Thyroid gland (tissue), 4 donors: ENCODE measurements at regions not wholly inside any gene's neighbourhood (a gene's known extent, or its start where the extent isn't known, plus 50 kb on each side); places are given as distances from the start of the nearest gene placed in this dataset.

ENCODE experiments used
- CTCF ChIP-seq, 6 experiments: fragments of 200-600 bp in 3 of 6; fragments of 450-650 bp in 3 of 6; sonication (generic) in 3 of 6; IDR thresholded peaks; one replicate each; pipeline ENCODE4 v1.5.1; 2016 to 2019; ENCODE audit warnings: antibody characterized with exemption in 6 of 6, mild to moderate bottlenecking in 2 of 6, inconsistent platforms in 1 of 6, moderate library complexity in 1 of 6
- POLR2A ChIP-seq, 2 donors: fragments of 450-650 bp; IDR thresholded peaks; one replicate each; pipeline ENCODE4 v1.6.1; 2017; ENCODE audit warnings: antibody characterized with exemption in 2 of 2, mild to moderate bottlenecking in 2 of 2, moderate library complexity in 1 of 2

GRCh38 chr15:88322461-88322860, 65.9 kb upstream of the NTRK3 start:
- no peak for TF ChIP-seq CTCF (IDR thresholded peaks at IDR 0.05)
- TF ChIP-seq POLR2A (IDR thresholded peaks at IDR 0.05): no peak
